ENCODE measurements at regions not wholly inside any gene's neighbourhood (a gene's known extent, or its start where the extent isn't known, plus 50 kb on each side); places are given as distances from the start of the nearest gene placed in this dataset.

GRCh38 chr10:2905851-2906250 lies 161.5 kb upstream of the PFKP start:
- intact Hi-C loops (cut with micrococcal nuclease), result no loop called here

More at GRCh38 chr10:2905851-2906250, 161.5 kb upstream of the PFKP start:
- no peak overlapping the region for H2AK9ac ChIP-seq (replicated peaks; ENCODE audit: low read depth, low read length, poor library complexity)
- no peaks in the 10 kb centered on the region for H3K4me1 ChIP-seq (ENCODE audit: control insufficient read depth, insufficient read depth, low read length)
- no peak overlapping the region for H3K56ac ChIP-seq (ENCODE audit: extremely low read depth, insufficient read depth, low read length)
- no peak overlapping the region for H3K4me2 ChIP-seq (ENCODE audit: low read depth, low read length)
- no peak overlapping the region for H2AFZ ChIP-seq (replicated peaks; ENCODE audit: low read length, poor library complexity)
- H3K23ac ChIP-seq (ENCODE audit: low read depth, low read length), result no peak overlapping the region
- H3K18ac ChIP-seq (ENCODE audit: low read depth, low read length), result no peak overlapping the region
- no peak overlapping the region for H3K14ac ChIP-seq (replicated peaks; ENCODE audit: low read depth, low read length)
- no peaks in the 10 kb centered on the region for H3K9me3 ChIP-seq (ENCODE audit: control insufficient read depth, insufficient read depth, low read length)
- H2BK120ac ChIP-seq (ENCODE audit: low read depth, low read length), result no peak overlapping the region
- H3K9ac ChIP-seq (ENCODE audit: low read depth, low read length), result no peak overlapping the region
- H3K9me1 ChIP-seq (ENCODE audit: insufficient read depth, low read length), result no peaks in the 10 kb centered on the region
- no peak overlapping the region for H2BK20ac ChIP-seq (ENCODE audit: low read depth, low read length)
- dilution Hi-C loops (cut with HindIII; ENCODE audit: low sequenced_read_pairs, unreplicated experiment), result no loop called here
- BruUV-seq (replicated peaks), result no TSS peak
- H3K36me3 ChIP-seq (ENCODE audit: control insufficient read depth, insufficient read depth, low read length), result no peaks in the 10 kb centered on the region
- no peak overlapping the region for H2AK5ac ChIP-seq (ENCODE audit: low read depth, low read length)
- H3K4me3 ChIP-seq (ENCODE audit: insufficient read depth, low read depth, low read length), result no peak overlapping the region
- CTCF ChIA-PET, result no interaction called here
- H3K79me1 ChIP-seq (ENCODE audit: low read depth in 1 of 2, low read length in 2 of 2), result no peaks in the 10 kb centered on the region
- WGBS, 2 experiments (ENCODE audit: extremely low coverage in 2 of 2, insufficient read length in 1 of 2), result 76% methylated on average over 8 of the region's 9 CpGs; no CpG with 5 or more reads in 1 of the 2 experiments
- H4K8ac ChIP-seq (ENCODE audit: low read depth in 2 of 2, low read length in 2 of 2), result no peak overlapping the region
- no peak for ATAC-seq (ENCODE audit: low read depth)
- H3K27me3 ChIP-seq (ENCODE audit: control insufficient read depth, insufficient read depth, low read length), result peaks cover 3% of the 10 kb centered on the region; the same call in 1 of the 2 replicates
- no peak overlapping the region for H4K91ac ChIP-seq (ENCODE audit: insufficient read depth, low read depth, low read length)
- H2BK15ac ChIP-seq (ENCODE audit: low read depth, low read length), result no peak overlapping the region
- H4K20me1 ChIP-seq (ENCODE audit: insufficient read depth, low read length), result no peaks in the 10 kb centered on the region
- no peak overlapping the region for H3K4ac ChIP-seq (ENCODE audit: low read depth, low read length)
- POLR2A ChIA-PET (ENCODE audit: unreplicated experiment), result no interaction called here
- H2BK5ac ChIP-seq (ENCODE audit: low read depth, low read length, poor library complexity, severe bottlenecking), result no peak overlapping the region
- no peak for TF ChIP-seq RCOR1 (IDR thresholded peaks at IDR 0.05; ENCODE audit: insufficient replicate concordance, low read length)
- no peak for TF ChIP-seq MXI1 (IDR thresholded peaks at IDR 0.05; ENCODE audit: borderline replicate concordance, low read depth, low read length)
- TF ChIP-seq BHLHE40 (IDR thresholded peaks at IDR 0.05; ENCODE audit: low read depth, low read length), result no peak
- TF ChIP-seq CHD1 (IDR thresholded peaks at IDR 0.05; ENCODE audit: low read depth, low read length), result no peak
- TF ChIP-seq MAFK (IDR thresholded peaks at IDR 0.05; ENCODE audit: low read depth, low read length), result no peak
- TF ChIP-seq SMC3 (IDR thresholded peaks at IDR 0.05; ENCODE audit: low read depth, low read length), result no peak
- no peak for TF ChIP-seq MAZ (IDR thresholded peaks at IDR 0.05; ENCODE audit: borderline replicate concordance, low read depth, low read length)
- TF ChIP-seq USF2 (IDR thresholded peaks at IDR 0.05; ENCODE audit: low read depth, low read length), result no peak
- no peak for TF ChIP-seq CTCF (conservative IDR thresholded peaks at IDR 0.05; ENCODE audit: low read depth, low read length)
- no peak for TF ChIP-seq CEBPB (IDR thresholded peaks at IDR 0.05; ENCODE audit: low read depth, low read length)
- no peak for TF ChIP-seq FOS (IDR thresholded peaks at IDR 0.05; ENCODE audit: low read depth, low read length)
- TF ChIP-seq, protein P1, sequence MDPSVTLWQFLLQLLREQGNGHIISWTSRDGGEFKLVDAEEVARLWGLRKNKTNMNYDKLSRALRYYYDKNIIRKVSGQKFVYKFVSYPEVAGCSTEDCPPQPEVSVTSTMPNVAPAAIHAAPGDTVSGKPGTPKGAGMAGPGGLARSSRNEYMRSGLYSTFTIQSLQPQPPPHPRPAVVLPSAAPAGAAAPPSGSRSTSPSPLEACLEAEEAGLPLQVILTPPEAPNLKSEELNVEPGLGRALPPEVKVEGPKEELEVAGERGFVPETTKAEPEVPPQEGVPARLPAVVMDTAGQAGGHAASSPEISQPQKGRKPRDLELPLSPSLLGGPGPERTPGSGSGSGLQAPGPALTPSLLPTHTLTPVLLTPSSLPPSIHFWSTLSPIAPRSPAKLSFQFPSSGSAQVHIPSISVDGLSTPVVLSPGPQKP (IDR thresholded peaks at IDR 0.05; ENCODE audit: borderline replicate concordance, low read depth, low read length), result no peak
- no peak for TF ChIP-seq RAD21 (IDR thresholded peaks at IDR 0.05; ENCODE audit: low read length)
- no peak for TF ChIP-seq NFE2L2 (IDR thresholded peaks at IDR 0.05; ENCODE audit: low read depth, low read length)
- no peak for TF ChIP-seq RFX5 (IDR thresholded peaks at IDR 0.05; ENCODE audit: low read depth, low read length)
- TF ChIP-seq POLR2A (IDR thresholded peaks at IDR 0.05; ENCODE audit: low read depth, low read length), result no peak
- H3K27ac ChIP-seq (ENCODE audit: insufficient read depth, low read length), result no peak overlapping the region
- H4K5ac ChIP-seq (ENCODE audit: low read depth, low read length), result no peak overlapping the region
- DNase-seq, result no peak
- in situ Hi-C loops (cut with MboI; ENCODE audit: low sequenced_read_pairs), result no loop called here
